HG03060 (cell line): ENCODE measurements at regions not wholly inside any gene's neighbourhood (a gene's known extent, or its start where the extent isn't known, plus 50 kb on each side); places are given as distances from the start of the nearest gene placed in this dataset.

Experiments used
- ATAC-seq: cut with Tn5 transposase; IDR thresholded peaks from one replicate; pipeline ENCODE4 v1.9.1; 2021; ENCODE audit warnings: low read depth, moderate number of reproducible peaks; ENCODE audit not compliant: unreplicated experiment

- no peak for ATAC-seq
Observed at GRCh38 chr18:26794230-26795101, 71.0 kb downstream of the AQP4 start.

- ATAC-seq, result no peak
Observed at GRCh38 chr18:26792661-26793060, 72.8 kb downstream of the AQP4 start.

GRCh38 chr18:26791676-26792075 lies 73.8 kb downstream of the AQP4 start:
- ATAC-seq, result no peak

GRCh38 chr18:26784599-26784998 lies 80.9 kb downstream of the AQP4 start:
- ATAC-seq, result no peak

- ATAC-seq, result no peak
Observed at GRCh38 chr18:26783170-26783569, 82.3 kb downstream of the AQP4 start.

GRCh38 chr18:26780520-26781325 lies 84.8 kb downstream of the AQP4 start:
- no peak for ATAC-seq

- no peak for ATAC-seq
Observed at GRCh38 chr18:26778054-26778393, 87.5 kb downstream of the AQP4 start.

- ATAC-seq, result no peak
Observed at GRCh38 chr18:26777351-26778053, 88.0 kb downstream of the AQP4 start.

- ATAC-seq, result no peak
Observed at GRCh38 chr18:26772691-26773090, 92.8 kb downstream of the AQP4 start.

- ATAC-seq, result no peak
Observed at GRCh38 chr18:26771524-26771923, 94.0 kb downstream of the AQP4 start.

GRCh38 chr18:26768385-26768784 lies 97.1 kb downstream of the AQP4 start:
- ATAC-seq, result no peak

GRCh38 chr18:26765498-26765897 lies 100.0 kb downstream of the AQP4 start:
- ATAC-seq, result no peak

GRCh38 chr18:26764586-26764985 lies 100.9 kb downstream of the AQP4 start:
- ATAC-seq, result no peak

GRCh38 chr18:26764177-26764576 lies 101.3 kb downstream of the AQP4 start:
- no peak for ATAC-seq

- ATAC-seq, result no peak
Observed at GRCh38 chr18:26763446-26764110, 101.9 kb downstream of the AQP4 start.

- ATAC-seq, result no peak
Observed at GRCh38 chr18:26757263-26758019, 108.1 kb downstream of the AQP4 start.

- ATAC-seq, result no peak
Observed at GRCh38 chr18:26756556-26756955, 109.0 kb downstream of the AQP4 start.

- no peak for ATAC-seq
Observed at GRCh38 chr18:26746826-26747475, 118.6 kb downstream of the AQP4 start.

GRCh38 chr18:26746398-26746797 lies 119.1 kb downstream of the AQP4 start:
- ATAC-seq, result no peak
